Immature natural killer cell (primary cell): ENCODE measurements at regions not wholly inside any gene's neighbourhood (a gene's known extent, or its start where the extent isn't known, plus 50 kb on each side); places are given as distances from the start of the nearest gene placed in this dataset.

Experiments
- DNase-seq, 3 donors: peaks; one replicate each; pipeline ENCODE4 v3.0.0; 2022; ENCODE audit warnings: mixed read lengths in 1 of 3
- H3K27ac Mint-ChIP-seq, 6 donors: one replicate each; pipeline ENCODE4 v1.8.0; 2020; ENCODE audit warnings: mixed read lengths in 6 of 6, mild to moderate bottlenecking in 5 of 6, inconsistent platforms in 4 of 6, moderate library complexity in 3 of 6
- H3K27me3 Mint-ChIP-seq, 3 donors: one replicate each; pipeline ENCODE4 v1.8.0; 2020 to 2021; ENCODE audit warnings: low read depth in 3 of 3, mild to moderate bottlenecking in 3 of 3, mixed read lengths in 3 of 3, moderate library complexity in 3 of 3, inconsistent platforms in 1 of 3
- H3K36me3 Mint-ChIP-seq, 3 donors: one replicate each; pipeline ENCODE4 v1.8.0; 2020; ENCODE audit warnings: mixed read lengths in 3 of 3, inconsistent platforms in 2 of 3, mild to moderate bottlenecking in 2 of 3
- H3K4me1 Mint-ChIP-seq, 2 donors: one replicate each; pipeline ENCODE4 v1.8.0; 2020; ENCODE audit warnings: inconsistent platforms in 2 of 2, mild to moderate bottlenecking in 2 of 2, mixed read lengths in 2 of 2, moderate library complexity in 1 of 2
- H3K4me3 Mint-ChIP-seq, 5 donors: one replicate each; pipeline ENCODE4 v1.8.0; 2020; ENCODE audit warnings: mild to moderate bottlenecking in 5 of 5, mixed read lengths in 5 of 5, inconsistent platforms in 3 of 5, moderate library complexity in 3 of 5
- H3K9me3 Mint-ChIP-seq, 6 donors: one replicate each; pipeline ENCODE4 v1.8.0; 2020; ENCODE audit warnings: mild to moderate bottlenecking in 6 of 6, mixed read lengths in 6 of 6, inconsistent platforms in 4 of 6, moderate library complexity in 3 of 6

GRCh38 chr2:8065191-8065590, 616.7 kb upstream of the ID2 start:
- DNase-seq = no peak
- no peaks in the 10 kb centered on the region for H3K9me3 Mint-ChIP-seq
- peaks cover 17 to 25% of the 10 kb centered on the region in 2 donors for H3K4me1 Mint-ChIP-seq
- H3K27me3 Mint-ChIP-seq = peaks cover 0 to 4% (median 0%) of the 10 kb centered on the region in 3 donors
- no peak overlapping the region for H3K27ac Mint-ChIP-seq
- peaks cover 12 to 17% (median 15%) of the 10 kb centered on the region in 3 donors for H3K36me3 Mint-ChIP-seq
- H3K4me3 Mint-ChIP-seq = no peak overlapping the region

GRCh38 chr2:8067784-8068336, 614.0 kb upstream of the ID2 start:
- Mint-ChIP-seq H3K9me3 (no peaks in the 10 kb centered on the region), H3K4me1 (peaks cover 12 to 15% of the 10 kb centered on the region in 2 donors), H3K4me3 (no peak overlapping the region), H3K36me3 (peaks cover 12 to 17% (median 14%) of the 10 kb centered on the region in 3 donors), H3K27ac (no peak overlapping the region), H3K27me3 (no peaks in the 10 kb centered on the region)
- DNase-seq = no peak

- Mint-ChIP-seq H3K9me3 (peaks cover 0 to 11% (median 8%) of the 10 kb centered on the region in 6 donors), H3K27me3 (peaks cover 2 to 11% (median 4%) of the 10 kb centered on the region in 3 donors), H3K4me3 (no peak overlapping the region), H3K4me1 (peaks cover 38 to 45% of the 10 kb centered on the region in 2 donors), H3K27ac (no peak overlapping the region), H3K36me3 (peaks cover 7 to 12% (median 10%) of the 10 kb centered on the region in 3 donors)
- no peak for DNase-seq
Measured at GRCh38 chr2:8072907-8073306, 608.9 kb upstream of the ID2 start.

- no peak overlapping the region for H3K4me3 Mint-ChIP-seq
- peak overlapping the region in 1 of 6 donors; percentile 31 for H3K27ac Mint-ChIP-seq
- DNase-seq = no peak
- peaks cover 2 to 13% (median 6%) of the 10 kb centered on the region in 3 donors for H3K27me3 Mint-ChIP-seq
- peaks cover 11 to 17% (median 15%) of the 10 kb centered on the region in 3 donors for H3K36me3 Mint-ChIP-seq
- peaks cover 41 to 52% of the 10 kb centered on the region in 2 donors for H3K4me1 Mint-ChIP-seq
- peaks cover 0 to 12% (median 9%) of the 10 kb centered on the region in 6 donors for H3K9me3 Mint-ChIP-seq
Measured at GRCh38 chr2:8073916-8074315, 607.9 kb upstream of the ID2 start.

GRCh38 chr2:8076448-8077342, 605.2 kb upstream of the ID2 start:
- DNase-seq = peak; percentile 55 to 59 (median 58)
- peaks cover 2 to 16% (median 6%) of the 10 kb centered on the region in 3 donors for H3K27me3 Mint-ChIP-seq
- peaks cover 3 to 12% (median 9%) of the 10 kb centered on the region in 6 donors for H3K9me3 Mint-ChIP-seq
- H3K4me1 Mint-ChIP-seq = peaks cover 29 to 38% of the 10 kb centered on the region in 2 donors
- peak overlapping the region; percentile 62 to 74 (median 66) for H3K4me3 Mint-ChIP-seq
- H3K27ac Mint-ChIP-seq = peak overlapping the region; percentile 69 to 94 (median 84)
- H3K36me3 Mint-ChIP-seq = peaks cover 11 to 17% (median 15%) of the 10 kb centered on the region in 3 donors

- H3K27ac Mint-ChIP-seq = peak overlapping the region in 3 of 6 donors; percentile 6 to 60 (median 11)
- no peak overlapping the region for H3K4me3 Mint-ChIP-seq
- H3K9me3 Mint-ChIP-seq = peaks cover 3 to 12% (median 9%) of the 10 kb centered on the region in 6 donors
- H3K27me3 Mint-ChIP-seq = peaks cover 2 to 16% (median 6%) of the 10 kb centered on the region in 3 donors
- no peak for DNase-seq
- peaks cover 11 to 27% (median 14%) of the 10 kb centered on the region in 3 donors for H3K36me3 Mint-ChIP-seq
- H3K4me1 Mint-ChIP-seq = peaks cover 29 to 38% of the 10 kb centered on the region in 2 donors
Measured at GRCh38 chr2:8078705-8079104, 603.2 kb upstream of the ID2 start.

GRCh38 chr2:8080063-8080462, 601.8 kb upstream of the ID2 start:
- Mint-ChIP-seq H3K9me3 (peaks cover 3 to 12% (median 9%) of the 10 kb centered on the region in 6 donors), H3K36me3 (peaks cover 15 to 32% (median 18%) of the 10 kb centered on the region in 3 donors), H3K27me3 (peaks cover 2 to 16% (median 6%) of the 10 kb centered on the region in 3 donors), H3K4me3 (no peak overlapping the region), H3K27ac (peak overlapping the region in 1 of 6 donors; percentile 14), H3K4me1 (peaks cover 27 to 34% of the 10 kb centered on the region in 2 donors)
- DNase-seq = no peak

GRCh38 chr2:8081130-8081529, 600.7 kb upstream of the ID2 start:
- H3K4me3 Mint-ChIP-seq = no peak overlapping the region
- H3K27ac Mint-ChIP-seq = no peak overlapping the region
- DNase-seq = no peak
- peaks cover 2 to 14% (median 6%) of the 10 kb centered on the region in 3 donors for H3K27me3 Mint-ChIP-seq
- peaks cover 18 to 37% (median 18%) of the 10 kb centered on the region in 3 donors for H3K36me3 Mint-ChIP-seq
- H3K9me3 Mint-ChIP-seq = peaks cover 3 to 12% (median 9%) of the 10 kb centered on the region in 6 donors
- H3K4me1 Mint-ChIP-seq = peaks cover 16 to 24% of the 10 kb centered on the region in 2 donors

- H3K9me3 Mint-ChIP-seq = peaks cover 0 to 4% (median under 1%) of the 10 kb centered on the region in 6 donors
- no peak for DNase-seq
- no peak overlapping the region for H3K27ac Mint-ChIP-seq
- peaks cover 0 to 5% (median 2%) of the 10 kb centered on the region in 3 donors for H3K27me3 Mint-ChIP-seq
- H3K36me3 Mint-ChIP-seq = peaks cover 12 to 35% (median 15%) of the 10 kb centered on the region in 3 donors
- peaks cover 3 to 8% of the 10 kb centered on the region in 2 donors for H3K4me1 Mint-ChIP-seq
- H3K4me3 Mint-ChIP-seq = no peak overlapping the region
Measured at GRCh38 chr2:8082840-8083239, 599.0 kb upstream of the ID2 start.

GRCh38 chr2:8086357-8086756, 595.5 kb upstream of the ID2 start:
- Mint-ChIP-seq H3K9me3 (no peaks in the 10 kb centered on the region), H3K27me3 (no peaks in the 10 kb centered on the region), H3K4me1 (no peaks in the 10 kb centered on the region), H3K27ac (no peak overlapping the region), H3K36me3 (peaks cover 14 to 39% (median 16%) of the 10 kb centered on the region in 3 donors), H3K4me3 (no peak overlapping the region)
- DNase-seq = no peak

- no peak for DNase-seq
- H3K4me3 Mint-ChIP-seq = no peak overlapping the region
- H3K9me3 Mint-ChIP-seq = no peaks in the 10 kb centered on the region
- no peaks in the 10 kb centered on the region for H3K4me1 Mint-ChIP-seq
- no peaks in the 10 kb centered on the region for H3K27me3 Mint-ChIP-seq
- H3K36me3 Mint-ChIP-seq = peaks cover 14 to 39% (median 16%) of the 10 kb centered on the region in 3 donors
- no peak overlapping the region for H3K27ac Mint-ChIP-seq
Measured at GRCh38 chr2:8086796-8087479, 594.9 kb upstream of the ID2 start.

- peaks cover 14 to 36% (median 16%) of the 10 kb centered on the region in 3 donors for H3K36me3 Mint-ChIP-seq
- H3K9me3 Mint-ChIP-seq = no peaks in the 10 kb centered on the region
- no peaks in the 10 kb centered on the region for H3K4me1 Mint-ChIP-seq
- H3K27me3 Mint-ChIP-seq = no peaks in the 10 kb centered on the region
- H3K27ac Mint-ChIP-seq = no peak overlapping the region
- DNase-seq = no peak
- no peak overlapping the region for H3K4me3 Mint-ChIP-seq
Measured at GRCh38 chr2:8087480-8087840, 594.4 kb upstream of the ID2 start.

- Mint-ChIP-seq H3K36me3 (peaks cover 14 to 28% (median 21%) of the 10 kb centered on the region in 3 donors), H3K4me3 (no peak overlapping the region), H3K27me3 (no peaks in the 10 kb centered on the region), H3K9me3 (no peaks in the 10 kb centered on the region), H3K27ac (peak overlapping the region in 1 of 6 donors; percentile 13), H3K4me1 (no peaks in the 10 kb centered on the region)
- DNase-seq = no peak
Measured at GRCh38 chr2:8088810-8089209, 593.0 kb upstream of the ID2 start.
